Activated CD4-positive, alpha-beta T cell treated with anti-CD3 and anti-CD28 coated beads, Interleukin-2, Interleukin-6, amounts not matched to agents 100 ng/mL and 50 ng/mL, durations not matched to agents 16 hours and 8 hours (primary cell): ENCODE measurements at regions not wholly inside any gene's neighbourhood (a gene's known extent, or its start where the extent isn't known, plus 50 kb on each side); places are given as distances from the start of the nearest gene placed in this dataset.

ENCODE experiments used
- DNase-seq: peaks from one replicate; pipeline ENCODE4 v3.0.0-alpha.2; 2020

- no peak for DNase-seq
Measured at GRCh38 chr10:3365630-3366029, 193.0 kb upstream of the PITRM1 start.

GRCh38 chr10:3364768-3365480 is 192.3 kb upstream of the PITRM1 start:
- DNase-seq: no peak

- no peak for DNase-seq
Measured at GRCh38 chr10:3363311-3364045, 190.9 kb upstream of the PITRM1 start.

- no peak for DNase-seq
Measured at GRCh38 chr10:3362394-3362793, 189.8 kb upstream of the PITRM1 start.

- no peak for DNase-seq
Measured at GRCh38 chr10:3361640-3362039, 189.1 kb upstream of the PITRM1 start.

GRCh38 chr10:3357737-3358136 is 185.2 kb upstream of the PITRM1 start:
- DNase-seq: no peak

- DNase-seq: no peak
Measured at GRCh38 chr10:3355536-3355935, 183.0 kb upstream of the PITRM1 start.

- no peak for DNase-seq
Measured at GRCh38 chr10:3354174-3354900, 181.8 kb upstream of the PITRM1 start.

- DNase-seq: no peak
Measured at GRCh38 chr10:3353235-3353634, 180.7 kb upstream of the PITRM1 start.

GRCh38 chr10:3350617-3351258 is 178.2 kb upstream of the PITRM1 start:
- no peak for DNase-seq

GRCh38 chr10:3350205-3350604 is 177.6 kb upstream of the PITRM1 start:
- DNase-seq: no peak

GRCh38 chr10:3348564-3348963 is 176.0 kb upstream of the PITRM1 start:
- DNase-seq: no peak

GRCh38 chr10:3347413-3348182 is 175.0 kb upstream of the PITRM1 start:
- DNase-seq: no peak

- DNase-seq: no peak
Measured at GRCh38 chr10:3346851-3347250, 174.3 kb upstream of the PITRM1 start.

GRCh38 chr10:3342771-3343170 is 170.2 kb upstream of the PITRM1 start:
- DNase-seq: no peak

GRCh38 chr10:3340127-3340730 is 167.6 kb upstream of the PITRM1 start:
- DNase-seq: no peak

GRCh38 chr10:3339531-3339950 is 167.0 kb upstream of the PITRM1 start:
- DNase-seq: no peak

- no peak for DNase-seq
Measured at GRCh38 chr10:3339121-3339520, 166.5 kb upstream of the PITRM1 start.

GRCh38 chr10:3337741-3338140 is 165.2 kb upstream of the PITRM1 start:
- no peak for DNase-seq

- no peak for DNase-seq
Measured at GRCh38 chr10:3336673-3337293, 164.2 kb upstream of the PITRM1 start.

GRCh38 chr10:3333426-3333825 is 160.8 kb upstream of the PITRM1 start:
- DNase-seq: no peak
